K562 (cell line): ENCODE measurements at regions not wholly inside any gene's neighbourhood (a gene's known extent, or its start where the extent isn't known, plus 50 kb on each side); places are given as distances from the start of the nearest gene placed in this dataset.

Experiments used
- E2F4 ChIP-seq: sonication (generic); formaldehyde crosslinking; IDR thresholded peaks from 2 replicates; pipeline ENCODE4 v1.8.0; 2022; ENCODE audit warnings: mild to moderate bottlenecking, low read depth, missing genetic modification reagents
- FOXJ3 ChIP-seq: sonication (generic); formaldehyde crosslinking; IDR thresholded peaks from 2 replicates; pipeline ENCODE4 v1.4.0; 2020; ENCODE audit warnings: mild to moderate bottlenecking, missing genetic modification reagents
- POLR2A ChIP-seq: fragments of 450-650 bp; conservative IDR thresholded peaks from 2 replicates; pipeline ENCODE4 v1.6.1; 2016
- USF2 ChIP-seq: sonication (generic); formaldehyde crosslinking; IDR thresholded peaks from 2 replicates; pipeline ENCODE4 v1.5.0; 2020; ENCODE audit warnings: missing genetic modification reagents
- ZBTB1 ChIP-seq: sonication (generic); formaldehyde crosslinking; IDR thresholded peaks from 2 replicates; pipeline ENCODE4 v1.8.1; 2023; ENCODE audit warnings: missing genetic modification reagents, low read depth, mild to moderate bottlenecking, borderline replicate concordance
- ZNF431 ChIP-seq: sonication (generic); formaldehyde crosslinking; IDR thresholded peaks from 2 replicates; pipeline ENCODE4 v1.8.0; 2022; ENCODE audit warnings: mild to moderate bottlenecking, missing genetic modification reagents

- TF ChIP-seq USF2 (CRISPR knock-in tag) (no peak), POLR2A (no peak), ZBTB1 (CRISPR knock-in tag) (no peak), E2F4 (no peak), ZNF431 (CRISPR knock-in tag) (no peak), FOXJ3 (CRISPR knock-in tag) (no peak)
Measured at GRCh38 chr1:55714230-55714629, 499.1 kb upstream of the USP24 start.
